Progenitor cell of endocrine pancreas (in vitro differentiated cells): ENCODE measurements at regions not wholly inside any gene's neighbourhood (a gene's known extent, or its start where the extent isn't known, plus 50 kb on each side); places are given as distances from the start of the nearest gene placed in this dataset.

ENCODE experiments used
- DNase-seq: peaks from one replicate; pipeline ENCODE4 v3.0.0; 2021; ENCODE audit warnings: low spot score; ENCODE audit not compliant: unreplicated experiment
- H3K27ac Mint-ChIP-seq: 2 replicates; pipeline ENCODE4 v1.8.0; 2021; ENCODE audit warnings: mild to moderate bottlenecking, moderate library complexity, mixed read lengths
- H3K27me3 Mint-ChIP-seq: 2 replicates; pipeline ENCODE4 v1.8.0; 2021; ENCODE audit warnings: mixed read lengths
- H3K36me3 Mint-ChIP-seq: 2 replicates; pipeline ENCODE4 v1.8.0; 2022; ENCODE audit warnings: mixed read lengths; ENCODE audit not compliant: insufficient read depth
- H3K4me1 Mint-ChIP-seq: 2 replicates; pipeline ENCODE4 v1.8.0; 2021; ENCODE audit warnings: low read depth, mixed read lengths
- H3K4me3 Mint-ChIP-seq: 2 replicates; pipeline ENCODE4 v1.8.0; 2021; ENCODE audit warnings: low read depth, mild to moderate bottlenecking, moderate library complexity, mixed read lengths
- H3K9me3 Mint-ChIP-seq: 2 replicates; pipeline ENCODE4 v1.8.0; 2021; ENCODE audit warnings: low read depth, mixed read lengths
- CTCF ChIP-seq: fragments of 200-600 bp; sonication (generic); IDR thresholded peaks from one replicate; pipeline ENCODE4 v1.5.0; 2021; ENCODE audit warnings: antibody characterized with exemption, mild to moderate bottlenecking; ENCODE audit not compliant: unreplicated experiment

- H3K27me3 Mint-ChIP-seq = peaks cover 58% of the 10 kb centered on the region
- H3K4me3 Mint-ChIP-seq = no peak overlapping the region
- no peaks in the 10 kb centered on the region for H3K4me1 Mint-ChIP-seq
- no peaks in the 10 kb centered on the region for H3K36me3 Mint-ChIP-seq
- H3K27ac Mint-ChIP-seq = no peak overlapping the region
- no peaks in the 10 kb centered on the region for H3K9me3 Mint-ChIP-seq
- TF ChIP-seq CTCF = no peak
- no peak for DNase-seq
Observed at GRCh38 chr5:174319551-174319950, 274.0 kb downstream of the NSG2 start.

- Mint-ChIP-seq H3K4me3 (no peak overlapping the region), H3K36me3 (no peaks in the 10 kb centered on the region), H3K27ac (no peak overlapping the region), H3K4me1 (no peaks in the 10 kb centered on the region), H3K27me3 (peaks cover 53% of the 10 kb centered on the region), H3K9me3 (no peaks in the 10 kb centered on the region)
- no peak for DNase-seq
- no peak for TF ChIP-seq CTCF
Observed at GRCh38 chr5:174320051-174320450, 274.5 kb downstream of the NSG2 start.

GRCh38 chr5:174323878-174324281 lies 278.4 kb downstream of the NSG2 start:
- no peak for TF ChIP-seq CTCF
- no peaks in the 10 kb centered on the region for H3K9me3 Mint-ChIP-seq
- no peak overlapping the region for H3K4me3 Mint-ChIP-seq
- H3K27ac Mint-ChIP-seq = no peak overlapping the region
- DNase-seq = peak; percentile 35
- peaks cover 34% of the 10 kb centered on the region for H3K27me3 Mint-ChIP-seq
- H3K36me3 Mint-ChIP-seq = no peaks in the 10 kb centered on the region
- peaks cover 2% of the 10 kb centered on the region for H3K4me1 Mint-ChIP-seq

GRCh38 chr5:174324680-174325079 lies 279.2 kb downstream of the NSG2 start:
- Mint-ChIP-seq H3K4me3 (no peak overlapping the region), H3K4me1 (peaks cover 3% of the 10 kb centered on the region), H3K27ac (no peak overlapping the region), H3K36me3 (no peaks in the 10 kb centered on the region), H3K9me3 (no peaks in the 10 kb centered on the region), H3K27me3 (peaks cover 37% of the 10 kb centered on the region)
- DNase-seq = no peak
- TF ChIP-seq CTCF = no peak

GRCh38 chr5:174325431-174325830 lies 279.9 kb downstream of the NSG2 start:
- H3K9me3 Mint-ChIP-seq = no peaks in the 10 kb centered on the region
- H3K4me1 Mint-ChIP-seq = peaks cover 3% of the 10 kb centered on the region
- peaks cover 40% of the 10 kb centered on the region for H3K27me3 Mint-ChIP-seq
- no peak for DNase-seq
- no peak overlapping the region for H3K4me3 Mint-ChIP-seq
- TF ChIP-seq CTCF = no peak
- H3K36me3 Mint-ChIP-seq = no peaks in the 10 kb centered on the region
- no peak overlapping the region for H3K27ac Mint-ChIP-seq
